Kidney epithelial cell (primary cell): ENCODE measurements at regions not wholly inside any gene's neighbourhood (a gene's known extent, or its start where the extent isn't known, plus 50 kb on each side); places are given as distances from the start of the nearest gene placed in this dataset.

Source experiments
- DNase-seq: peaks from one replicate; pipeline ENCODE4 v3.0.0-alpha.2; 2010; ENCODE audit warnings: low read depth
- H3K27me3 ChIP-seq: 2 replicates; pipeline ENCODE4 v1.6.0; 2011; ENCODE audit warnings: low read length; ENCODE audit not compliant: control insufficient read depth, insufficient read depth
- H3K36me3 ChIP-seq: 2 replicates; pipeline ENCODE4 v1.5.1; 2011; ENCODE audit warnings: low read length; ENCODE audit not compliant: control insufficient read depth, insufficient read depth
- H3K4me3 ChIP-seq: 2 replicates; pipeline ENCODE4 v1.5.1; 2011; ENCODE audit warnings: low read depth, mild to moderate bottlenecking, control low read depth, low read length
- CTCF ChIP-seq: IDR thresholded peaks from 2 replicates; pipeline ENCODE4 v1.5.1; 2011; ENCODE audit warnings: mild to moderate bottlenecking, moderate library complexity, low read length, control low read depth, inconsistent platforms; ENCODE audit not compliant: insufficient read depth, poor library complexity, severe bottlenecking

- no peak for TF ChIP-seq CTCF
- no peak overlapping the region for H3K4me3 ChIP-seq
- no peaks in the 10 kb centered on the region for H3K36me3 ChIP-seq
- DNase-seq: no peak
- no peaks in the 10 kb centered on the region for H3K27me3 ChIP-seq
Measured at GRCh38 chr14:98924046-98924445, 348.0 kb downstream of the BCL11B start.

DNA sequence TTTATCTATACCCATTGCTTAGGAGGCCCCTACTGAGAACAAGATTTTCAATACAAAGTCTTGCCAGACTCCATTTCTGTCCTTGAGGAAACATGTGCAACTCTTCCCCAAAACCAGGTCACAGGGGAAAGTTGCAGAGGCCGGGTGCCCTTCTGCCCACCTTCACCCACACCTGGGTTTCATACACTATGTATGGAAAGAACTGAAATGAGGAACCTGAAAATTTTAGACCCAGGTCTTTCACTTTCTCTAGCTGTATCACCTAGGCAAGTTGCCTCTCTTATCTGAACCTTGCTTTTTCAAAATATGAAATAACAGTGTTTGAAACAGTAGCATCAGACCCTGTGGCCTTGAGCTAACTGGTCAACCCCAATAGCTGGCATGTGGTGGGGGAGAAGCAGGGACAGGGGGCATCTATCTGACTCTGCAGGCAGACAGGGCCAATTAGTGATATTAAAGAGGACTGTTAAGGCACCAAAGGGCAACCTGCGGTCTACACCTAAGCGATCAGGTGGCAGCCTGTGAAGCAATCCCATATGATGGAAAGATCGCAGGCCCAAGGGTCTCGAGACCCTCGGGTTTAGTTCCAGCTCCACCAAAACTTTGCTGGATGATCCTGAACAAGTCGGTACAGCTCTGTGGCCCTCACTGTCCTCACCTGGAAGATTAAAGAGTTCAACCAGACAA lies 346.5 kb downstream of the BCL11B start:
- TF ChIP-seq CTCF: no peak
- Histone ChIP-seq H3K4me3 (no peak overlapping the region), H3K27me3 (no peaks in the 10 kb centered on the region)

DNA sequence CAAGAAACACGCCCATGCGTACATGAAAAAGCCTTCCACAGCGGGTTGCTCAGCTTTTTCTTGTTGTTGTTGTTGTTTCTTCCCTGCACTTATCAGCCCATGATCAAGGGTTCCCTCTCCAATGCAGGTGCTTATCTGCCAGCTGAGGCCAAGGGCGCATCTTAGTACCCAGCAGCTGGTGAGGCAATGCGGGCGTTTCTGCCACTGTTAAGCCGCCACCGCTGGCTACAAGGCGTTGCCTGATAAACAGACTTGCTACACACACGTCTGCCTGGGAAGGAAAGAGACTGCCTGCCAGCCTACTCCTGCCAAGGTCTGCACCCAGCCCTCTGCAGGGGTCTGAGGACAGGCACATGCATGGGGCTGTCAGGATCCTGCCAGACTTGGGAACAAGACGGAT lies 345.9 kb downstream of the BCL11B start:
- Histone ChIP-seq H3K4me3 (no peak overlapping the region), H3K36me3 (no peaks in the 10 kb centered on the region), H3K27me3 (no peaks in the 10 kb centered on the region)
- no peak for TF ChIP-seq CTCF
- no peak for DNase-seq

More for the DNA sequence above, 346.5 kb downstream of the BCL11B start:
- no peak for DNase-seq
- no peaks in the 10 kb centered on the region for H3K36me3 ChIP-seq

GRCh38 chr14:98926801-98927200 lies 345.2 kb downstream of the BCL11B start:
- DNase-seq: no peak
- no peak for TF ChIP-seq CTCF
- no peaks in the 10 kb centered on the region for H3K36me3 ChIP-seq
- no peak overlapping the region for H3K4me3 ChIP-seq
- no peaks in the 10 kb centered on the region for H3K27me3 ChIP-seq

DNA sequence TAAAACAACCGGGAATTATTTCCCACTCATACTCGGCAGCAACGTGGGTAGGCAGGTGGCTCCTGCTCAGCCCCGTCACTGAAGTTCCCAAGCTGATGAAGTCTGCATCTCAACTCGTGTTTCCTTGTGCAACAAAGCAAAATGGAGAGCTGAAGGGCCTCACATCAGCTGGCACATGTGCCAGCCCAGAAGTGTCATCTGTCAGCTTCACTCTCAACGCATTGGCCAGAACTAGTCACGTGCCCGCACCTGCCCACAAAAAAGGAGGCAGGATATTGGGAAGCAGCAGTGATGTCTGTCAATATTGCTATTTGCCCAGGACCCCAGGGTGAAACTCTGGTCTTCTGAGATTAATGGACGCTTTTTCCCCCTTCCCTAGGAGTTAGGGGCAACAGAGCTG lies 344.0 kb downstream of the BCL11B start:
- H3K36me3 ChIP-seq: no peaks in the 10 kb centered on the region
- no peak for TF ChIP-seq CTCF

DNA sequence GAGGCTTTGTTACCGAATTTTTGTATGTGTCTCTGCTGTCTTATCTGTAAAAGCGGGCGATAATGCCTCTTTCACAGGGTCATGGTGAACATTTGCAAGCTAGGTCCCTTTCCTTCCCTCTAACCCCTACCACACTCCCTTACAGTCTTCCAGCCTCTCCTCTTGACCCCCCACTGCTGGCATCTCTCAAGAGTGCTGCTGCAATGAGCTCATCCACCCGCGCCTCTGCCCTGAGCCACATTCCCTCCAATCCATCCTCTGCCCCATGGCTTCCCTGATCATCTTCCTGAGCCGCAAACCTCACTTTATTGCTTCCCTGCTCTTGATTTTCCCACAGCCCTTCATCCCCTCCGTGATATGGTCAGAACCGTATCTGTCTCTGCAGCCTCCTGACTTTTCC lies 343.6 kb downstream of the BCL11B start:
- Histone ChIP-seq H3K27me3 (no peaks in the 10 kb centered on the region), H3K36me3 (no peaks in the 10 kb centered on the region), H3K4me3 (no peak overlapping the region)
- no peak for DNase-seq
- TF ChIP-seq CTCF: no peak

More for the DNA sequence above, 344.0 kb downstream of the BCL11B start:
- DNase-seq: no peak
- Histone ChIP-seq H3K4me3 (no peak overlapping the region), H3K27me3 (no peaks in the 10 kb centered on the region)
